HG03432 (cell line): ENCODE measurements at regions not wholly inside any gene's neighbourhood (a gene's known extent, or its start where the extent isn't known, plus 50 kb on each side); places are given as distances from the start of the nearest gene placed in this dataset.
"Not testable (repeated sequence)": the region's sequence is repeated elsewhere in the genome, so short reads cannot be mapped to it uniquely, and the experiment has no call there.

ENCODE experiments used
- ATAC-seq: cut with Tn5 transposase; IDR thresholded peaks from one replicate; pipeline ENCODE4 v1.9.1; 2021; ENCODE audit warnings: mild to moderate bottlenecking, moderate library complexity; ENCODE audit not compliant: unreplicated experiment

GRCh38 chr5:92552206-92553160, 1028.5 kb downstream of the NR2F1-AS1 start:
- no peak for ATAC-seq

- no peak for ATAC-seq
These were observed 1032.7 kb downstream of the NR2F1-AS1 start for GRCh38 chr5:92548346-92548745.

- no peak for ATAC-seq
These were observed 1036.4 kb downstream of the NR2F1-AS1 start for GRCh38 chr5:92544596-92544995.

GRCh38 chr5:92544036-92544435, 1037.0 kb downstream of the NR2F1-AS1 start:
- ATAC-seq: no peak

GRCh38 chr5:92543201-92543600, 1037.8 kb downstream of the NR2F1-AS1 start:
- no peak for ATAC-seq

- ATAC-seq: not testable (repeated sequence)
These were observed 1039.0 kb downstream of the NR2F1-AS1 start for GRCh38 chr5:92542017-92542416.

GRCh38 chr5:92527311-92528078, 1053.5 kb downstream of the NR2F1-AS1 start:
- ATAC-seq: peak; percentile 98

- ATAC-seq: no peak
These were observed 1055.9 kb downstream of the NR2F1-AS1 start for GRCh38 chr5:92525131-92525530.

- no peak for ATAC-seq
These were observed 1061.0 kb downstream of the NR2F1-AS1 start for GRCh38 chr5:92519811-92520632.

GRCh38 chr5:92518318-92518904, 1062.6 kb downstream of the NR2F1-AS1 start:
- ATAC-seq: peak; percentile 100

- ATAC-seq: no peak
These were observed 1066.1 kb downstream of the NR2F1-AS1 start for GRCh38 chr5:92514896-92515295.

- no peak for ATAC-seq
These were observed 1068.0 kb downstream of the NR2F1-AS1 start for GRCh38 chr5:92513067-92513466.

GRCh38 chr5:92508271-92508670, 1072.7 kb downstream of the NR2F1-AS1 start:
- ATAC-seq: no peak

- peak; percentile 65 for ATAC-seq
These were observed 1075.1 kb downstream of the NR2F1-AS1 start for GRCh38 chr5:92505925-92506324.

GRCh38 chr5:92505145-92505544, 1075.9 kb downstream of the NR2F1-AS1 start:
- no peak for ATAC-seq

- no peak for ATAC-seq
These were observed 1076.7 kb downstream of the NR2F1-AS1 start for GRCh38 chr5:92504346-92504745.

GRCh38 chr5:92500752-92501151, 1080.3 kb downstream of the NR2F1-AS1 start:
- ATAC-seq: no peak

- ATAC-seq: no peak
These were observed 1084.5 kb downstream of the NR2F1-AS1 start for GRCh38 chr5:92496545-92496944.

- ATAC-seq: no peak
These were observed 1086.5 kb downstream of the NR2F1-AS1 start for GRCh38 chr5:92494508-92494907.

GRCh38 chr5:92492908-92493307, 1088.1 kb downstream of the NR2F1-AS1 start:
- no peak for ATAC-seq

- ATAC-seq: no peak
These were observed 1096.5 kb downstream of the NR2F1-AS1 start for GRCh38 chr5:92484484-92484883.
